ENCODE measurements at regions not wholly inside any gene's neighbourhood (a gene's known extent, or its start where the extent isn't known, plus 50 kb on each side); places are given as distances from the start of the nearest gene placed in this dataset.

DNA sequence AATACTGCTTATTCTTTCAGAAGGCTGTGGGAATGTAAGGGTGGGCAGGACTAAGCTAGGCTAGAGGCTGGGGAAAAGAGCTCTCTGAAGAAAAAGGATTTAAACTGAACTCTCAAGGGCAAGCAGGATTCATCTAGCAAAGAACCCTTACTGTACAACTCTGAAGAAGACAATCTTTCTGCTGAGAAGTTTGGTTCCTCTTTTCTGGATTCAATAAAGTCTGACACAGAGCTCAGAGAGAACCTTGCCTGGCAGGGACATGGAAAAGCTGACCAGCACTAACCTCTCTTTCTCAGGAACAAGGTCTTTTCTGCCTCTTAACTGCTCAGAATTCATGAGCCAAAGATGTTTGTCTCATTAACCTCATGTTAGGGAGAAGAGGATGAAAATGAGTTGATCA, 388.4 kb upstream of the DDI1 start:
- Mint-ChIP-seq H3K4me3 (no peak overlapping the region), H3K27me3 (no peaks in the 10 kb centered on the region), H3K4me1 (no peaks in the 10 kb centered on the region), H3K27ac (no peak overlapping the region), H3K36me3 (no peaks in the 10 kb centered on the region), H3K9me3 (ENCODE audit: low read depth) (peaks cover 2% of the 10 kb centered on the region)
- ATAC-seq = no peak
- no peak for DNase-seq
- CTCF ChIA-PET = no interaction called here

DNA sequence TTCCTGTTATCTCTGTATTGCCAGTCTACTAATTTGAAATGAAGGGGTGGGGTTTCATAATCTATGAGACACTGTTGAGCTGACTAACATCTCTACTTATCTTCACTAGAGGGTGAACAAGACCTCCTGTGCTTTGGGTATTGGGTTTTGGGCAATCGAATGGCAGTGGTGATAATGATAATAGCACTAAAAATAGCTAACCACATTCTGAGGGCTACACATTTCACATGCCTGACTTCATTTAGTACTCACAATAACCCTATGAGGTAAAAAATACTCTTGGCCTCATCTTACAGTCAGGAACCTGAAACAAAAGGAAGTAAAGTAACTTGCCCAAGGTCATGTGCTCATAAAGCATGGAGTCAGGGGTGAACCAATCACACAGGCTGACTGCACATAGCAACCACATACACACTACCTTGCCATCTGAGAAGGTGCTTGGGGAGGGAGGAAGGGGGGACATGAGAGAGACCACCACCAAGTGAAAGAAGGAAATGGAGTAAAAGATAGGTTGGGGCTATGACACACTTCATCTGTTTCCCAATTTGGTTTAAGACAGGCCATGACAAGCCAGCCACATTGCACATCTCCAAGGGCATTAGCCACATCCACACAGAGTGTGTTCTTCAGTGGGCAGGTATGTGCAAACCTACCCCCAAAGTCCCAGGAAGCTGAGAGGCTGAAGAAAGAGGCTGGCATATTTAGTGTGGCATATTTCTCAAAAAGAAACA, 387.6 kb upstream of the DDI1 start:
- Mint-ChIP-seq H3K4me1 (no peaks in the 10 kb centered on the region), H3K9me3 (ENCODE audit: low read depth) (peaks cover 2% of the 10 kb centered on the region), H3K36me3 (no peaks in the 10 kb centered on the region), H3K4me3 (no peak overlapping the region), H3K27me3 (no peaks in the 10 kb centered on the region), H3K27ac (no peak overlapping the region)
- DNase-seq (no peak), ATAC-seq (no peak)
- CTCF ChIA-PET = no interaction called here

GRCh38 chr11:103649401-103649895, 387.0 kb upstream of the DDI1 start:
- H3K4me1 Mint-ChIP-seq = no peaks in the 10 kb centered on the region
- H3K4me3 Mint-ChIP-seq = no peak overlapping the region
- H3K27me3 Mint-ChIP-seq = no peaks in the 10 kb centered on the region
- no peak for ATAC-seq
- H3K9me3 Mint-ChIP-seq (ENCODE audit: low read depth) = peaks cover 2% of the 10 kb centered on the region
- CTCF ChIA-PET = no interaction called here
- no peak for DNase-seq
- no peaks in the 10 kb centered on the region for H3K36me3 Mint-ChIP-seq
- H3K27ac Mint-ChIP-seq = no peak overlapping the region

GRCh38 chr11:103650330-103650729, 386.1 kb upstream of the DDI1 start:
- ATAC-seq (no peak), DNase-seq (no peak)
- Mint-ChIP-seq H3K27me3 (no peaks in the 10 kb centered on the region), H3K4me1 (no peaks in the 10 kb centered on the region), H3K27ac (no peak overlapping the region), H3K9me3 (ENCODE audit: low read depth) (peaks cover 2% of the 10 kb centered on the region), H3K4me3 (no peak overlapping the region), H3K36me3 (no peaks in the 10 kb centered on the region)
- CTCF ChIA-PET = no interaction called here

- DNase-seq = no peak
- no peaks in the 10 kb centered on the region for H3K4me1 Mint-ChIP-seq
- H3K27me3 Mint-ChIP-seq = no peaks in the 10 kb centered on the region
- CTCF ChIA-PET = no interaction called here
- no peak for ATAC-seq
- no peak overlapping the region for H3K27ac Mint-ChIP-seq
- H3K36me3 Mint-ChIP-seq = no peaks in the 10 kb centered on the region
- peaks cover 2% of the 10 kb centered on the region for H3K9me3 Mint-ChIP-seq (ENCODE audit: low read depth)
- H3K4me3 Mint-ChIP-seq = no peak overlapping the region
Observed at GRCh38 chr11:103651341-103651998, 385.0 kb upstream of the DDI1 start.

DNA sequence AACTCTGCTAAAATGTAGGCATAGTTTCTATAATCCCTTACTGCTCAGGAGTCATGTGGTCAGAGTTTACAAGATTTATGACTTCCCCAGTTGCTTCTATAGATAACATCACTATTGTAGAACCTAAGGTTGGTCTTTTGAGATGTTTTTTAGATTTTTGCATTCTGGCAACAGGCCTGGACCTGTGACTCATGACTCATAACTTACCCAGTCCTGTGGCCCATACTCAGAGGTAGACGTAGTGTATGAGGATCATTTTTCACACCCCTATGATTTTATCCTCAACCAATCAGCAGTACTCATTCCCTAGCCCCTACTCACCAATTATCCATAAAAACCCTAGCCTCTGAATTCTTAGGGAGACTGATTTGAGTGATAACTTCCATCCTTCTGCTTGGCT, 384.4 kb upstream of the DDI1 start:
- H3K27me3 Mint-ChIP-seq = no peaks in the 10 kb centered on the region
- no peaks in the 10 kb centered on the region for H3K4me1 Mint-ChIP-seq
- H3K9me3 Mint-ChIP-seq (ENCODE audit: low read depth) = peaks cover 2% of the 10 kb centered on the region
- ATAC-seq (no peak), DNase-seq (no peak)
- H3K27ac Mint-ChIP-seq = no peak overlapping the region
- H3K4me3 Mint-ChIP-seq = no peak overlapping the region
- H3K36me3 Mint-ChIP-seq = no peaks in the 10 kb centered on the region
- CTCF ChIA-PET = no interaction called here

DNA sequence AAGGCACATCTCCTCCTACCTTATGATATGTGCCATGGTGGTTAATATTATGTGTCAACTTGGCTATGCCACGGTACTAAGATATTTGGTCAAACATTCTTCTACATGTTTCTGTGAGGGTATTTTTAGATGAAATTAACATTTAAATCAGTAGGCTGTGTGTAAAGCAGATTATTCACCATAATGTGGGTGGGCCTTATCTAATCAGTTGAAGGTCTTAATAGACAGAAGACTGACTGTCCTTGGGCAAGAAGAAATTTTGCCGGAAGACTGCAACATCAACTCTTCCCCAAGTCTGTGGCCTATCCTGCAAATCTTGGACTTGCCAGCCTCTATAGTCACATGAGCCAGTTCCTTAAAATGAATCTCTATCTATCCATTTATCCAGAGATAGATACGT, 380.1 kb upstream of the DDI1 start:
- no peak overlapping the region for H3K27ac Mint-ChIP-seq
- CTCF ChIA-PET = no interaction called here
- H3K4me1 Mint-ChIP-seq = no peaks in the 10 kb centered on the region
- H3K36me3 Mint-ChIP-seq = no peaks in the 10 kb centered on the region
- peaks cover 2% of the 10 kb centered on the region for H3K9me3 Mint-ChIP-seq (ENCODE audit: low read depth)
- no peak for DNase-seq
- ATAC-seq = no peak
- no peak overlapping the region for H3K4me3 Mint-ChIP-seq
- H3K27me3 Mint-ChIP-seq = no peaks in the 10 kb centered on the region

DNA sequence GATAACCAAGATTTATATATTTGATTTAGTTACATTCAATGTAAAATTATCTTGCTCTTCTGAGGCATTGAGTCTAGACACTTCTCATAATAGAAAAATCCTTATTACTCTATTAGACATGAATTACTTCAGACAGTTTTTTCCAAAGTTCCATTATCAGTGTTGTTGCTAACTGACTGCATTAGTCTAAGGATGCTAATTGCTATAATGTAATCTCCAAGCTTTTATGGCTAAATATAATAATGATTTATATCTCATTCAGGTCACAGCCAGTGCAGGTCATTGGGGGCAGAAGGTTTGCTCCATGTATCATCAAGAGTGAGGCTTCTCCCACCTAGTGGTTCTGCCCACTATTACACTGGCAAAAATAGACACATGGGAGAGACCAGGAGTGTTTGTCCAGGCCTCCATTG, 377.2 kb upstream of the DDI1 start:
- Mint-ChIP-seq H3K4me3 (no peak overlapping the region), H3K36me3 (no peaks in the 10 kb centered on the region), H3K27me3 (no peaks in the 10 kb centered on the region), H3K27ac (no peak overlapping the region), H3K9me3 (ENCODE audit: low read depth) (no peaks in the 10 kb centered on the region), H3K4me1 (no peaks in the 10 kb centered on the region)
- ATAC-seq = no peak
- DNase-seq = no peak
- CTCF ChIA-PET = no interaction called here

DNA sequence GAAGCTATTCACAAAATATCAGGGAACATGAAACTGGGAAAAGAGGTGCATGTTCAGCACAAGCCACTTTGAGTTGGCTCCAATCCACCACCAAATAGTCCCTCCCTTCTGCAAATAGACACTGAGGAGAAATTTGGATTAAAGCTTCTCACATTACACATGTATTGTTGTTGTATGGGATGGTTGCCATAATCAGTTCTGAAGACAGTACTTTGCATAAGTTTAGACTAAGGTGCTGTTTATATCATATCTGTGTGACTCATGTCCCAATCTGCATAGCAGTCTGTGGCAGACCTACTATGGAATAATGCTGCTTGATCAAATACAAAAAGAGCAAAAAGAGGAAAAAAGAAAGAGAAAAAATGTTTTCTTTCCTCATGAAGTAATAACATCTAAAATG, 376.7 kb upstream of the DDI1 start:
- no peaks in the 10 kb centered on the region for H3K9me3 Mint-ChIP-seq (ENCODE audit: low read depth)
- CTCF ChIA-PET = no interaction called here
- H3K4me1 Mint-ChIP-seq = no peaks in the 10 kb centered on the region
- H3K27me3 Mint-ChIP-seq = no peaks in the 10 kb centered on the region
- ATAC-seq (no peak), DNase-seq (no peak)
- H3K36me3 Mint-ChIP-seq = no peaks in the 10 kb centered on the region
- no peak overlapping the region for H3K27ac Mint-ChIP-seq
- H3K4me3 Mint-ChIP-seq = no peak overlapping the region

DNA sequence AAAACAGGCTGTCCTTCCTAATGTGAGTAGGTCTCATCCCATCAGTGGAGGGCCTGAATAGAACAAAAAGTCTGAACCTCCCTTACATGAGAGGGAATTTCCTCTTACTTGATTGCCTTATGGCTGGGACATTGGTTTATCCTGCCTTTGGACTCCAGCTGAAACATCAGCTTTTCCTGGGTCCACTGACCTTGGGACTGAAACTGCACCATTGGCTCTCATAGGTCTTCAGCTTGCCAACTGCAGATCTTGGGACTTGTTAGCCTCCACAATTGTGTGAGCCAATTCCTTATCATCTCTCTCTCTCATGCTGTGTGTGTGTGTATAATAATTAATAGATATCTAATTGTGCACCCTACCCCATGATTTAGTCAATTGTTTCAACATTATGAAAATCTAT, 375.3 kb upstream of the DDI1 start:
- no peaks in the 10 kb centered on the region for H3K27me3 Mint-ChIP-seq
- H3K9me3 Mint-ChIP-seq (ENCODE audit: low read depth) = no peaks in the 10 kb centered on the region
- no peak for DNase-seq
- no peaks in the 10 kb centered on the region for H3K36me3 Mint-ChIP-seq
- CTCF ChIA-PET = no interaction called here
- H3K27ac Mint-ChIP-seq = no peak overlapping the region
- no peak overlapping the region for H3K4me3 Mint-ChIP-seq
- no peaks in the 10 kb centered on the region for H3K4me1 Mint-ChIP-seq
- ATAC-seq = no peak

GRCh38 chr11:103661991-103662390, 374.4 kb upstream of the DDI1 start:
- no peak for ATAC-seq
- H3K4me3 Mint-ChIP-seq = no peak overlapping the region
- H3K4me1 Mint-ChIP-seq = no peaks in the 10 kb centered on the region
- no peak overlapping the region for H3K27ac Mint-ChIP-seq
- no peaks in the 10 kb centered on the region for H3K27me3 Mint-ChIP-seq
- CTCF ChIA-PET = no interaction called here
- DNase-seq = no peak
- no peaks in the 10 kb centered on the region for H3K36me3 Mint-ChIP-seq
- no peaks in the 10 kb centered on the region for H3K9me3 Mint-ChIP-seq (ENCODE audit: low read depth)

DNA sequence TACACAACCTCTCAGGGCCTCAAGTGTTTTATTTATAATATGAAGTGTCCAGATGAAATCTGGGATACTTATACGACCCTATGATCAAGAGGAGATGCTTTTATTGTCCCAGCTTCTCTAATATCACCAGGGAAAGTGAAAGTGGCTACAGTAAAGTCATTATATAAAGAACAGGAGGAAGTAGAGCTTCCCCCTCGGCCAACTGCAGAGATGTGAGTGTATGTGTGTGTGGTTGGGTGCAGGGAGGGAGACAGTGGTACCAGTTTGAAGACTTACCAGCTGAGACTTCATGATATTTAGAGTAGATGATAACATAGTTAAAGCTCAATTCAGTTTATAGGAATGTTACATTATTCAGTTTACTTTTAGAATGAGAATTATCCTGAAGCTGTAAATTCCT, 373.6 kb upstream of the DDI1 start:
- DNase-seq = no peak
- Mint-ChIP-seq H3K4me1 (no peaks in the 10 kb centered on the region), H3K27ac (no peak overlapping the region), H3K36me3 (no peaks in the 10 kb centered on the region), H3K4me3 (no peak overlapping the region), H3K9me3 (ENCODE audit: low read depth) (no peaks in the 10 kb centered on the region), H3K27me3 (no peaks in the 10 kb centered on the region)
- no peak for ATAC-seq
- CTCF ChIA-PET = no interaction called here

DNA sequence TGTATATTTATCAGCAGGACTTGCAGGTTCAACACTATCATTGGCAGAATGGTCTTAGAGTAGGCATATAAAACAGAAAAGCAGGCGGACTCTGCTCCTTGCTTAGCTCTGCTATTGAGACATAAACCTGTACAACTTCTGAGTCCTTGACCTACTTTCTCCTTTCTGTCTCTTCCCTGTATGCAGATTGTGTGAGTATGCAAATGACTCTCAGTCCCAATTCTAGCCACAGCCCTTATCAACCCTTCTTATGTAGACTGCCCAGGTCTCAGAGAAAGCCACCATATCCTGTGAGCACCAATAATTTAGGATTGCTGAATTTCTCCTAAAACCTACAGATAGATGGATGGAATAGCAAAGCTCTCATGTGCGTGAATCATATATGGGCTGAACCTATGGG, 367.6 kb upstream of the DDI1 start:
- Mint-ChIP-seq H3K4me1 (no peaks in the 10 kb centered on the region), H3K9me3 (ENCODE audit: low read depth) (no peaks in the 10 kb centered on the region), H3K36me3 (no peaks in the 10 kb centered on the region), H3K27ac (no peak overlapping the region), H3K27me3 (peaks cover 2% of the 10 kb centered on the region), H3K4me3 (no peak overlapping the region)
- ATAC-seq = no peak
- DNase-seq = no peak
- CTCF ChIA-PET = interaction anchor here (1.4 kb wide), 1 partner anchor 13 kb away, joined by 4 read pairs; no protein-coding TSS in a partner anchor

DNA sequence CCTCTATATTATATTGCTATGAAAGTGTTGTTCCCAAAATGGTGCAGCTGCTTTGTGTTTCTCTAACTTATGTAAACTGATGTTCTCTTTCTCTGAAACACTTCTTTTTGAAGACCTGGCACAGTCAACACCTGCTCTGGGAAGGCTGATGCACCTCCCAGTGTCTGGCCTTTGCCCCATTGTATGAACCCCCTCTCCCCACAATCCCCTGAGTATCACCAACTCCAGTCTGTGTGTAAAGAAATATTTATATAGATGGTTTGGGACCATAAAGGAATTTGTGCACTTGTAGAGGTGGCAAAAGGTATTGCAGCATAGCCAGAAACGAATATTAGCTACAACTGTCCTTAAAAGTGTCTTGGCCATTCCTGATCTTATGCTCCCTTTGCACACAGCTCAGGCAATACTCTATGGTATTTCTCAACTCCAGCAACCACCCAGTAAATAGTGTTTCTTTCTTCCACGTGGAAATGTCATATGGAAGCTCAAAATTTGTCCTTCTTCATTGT, 365.2 kb upstream of the DDI1 start:
- Mint-ChIP-seq H3K27ac (no peak overlapping the region), H3K4me1 (no peaks in the 10 kb centered on the region), H3K9me3 (ENCODE audit: low read depth) (no peaks in the 10 kb centered on the region), H3K27me3 (peaks cover 2% of the 10 kb centered on the region), H3K4me3 (no peak overlapping the region), H3K36me3 (no peaks in the 10 kb centered on the region)
- ATAC-seq = no peak
- CTCF ChIA-PET = no interaction called here
- no peak for DNase-seq
